Mesothelial cell of epicardium (in vitro differentiated cells): ENCODE measurements at regions not wholly inside any gene's neighbourhood (a gene's known extent, or its start where the extent isn't known, plus 50 kb on each side); places are given as distances from the start of the nearest gene placed in this dataset.

Source experiments
- DNase-seq, 2 experiments: peaks; one replicate each; pipeline ENCODE4 v3.0.0; 2021; ENCODE audit warnings: low spot score in 2 of 2; ENCODE audit not compliant: unreplicated experiment in 2 of 2
- H3K27ac Mint-ChIP-seq: 2 replicates; pipeline ENCODE4 v1.8.0; 2021; ENCODE audit warnings: mixed read lengths
- H3K27me3 Mint-ChIP-seq: 2 replicates; pipeline ENCODE4 v1.8.0; 2021; ENCODE audit warnings: low read depth, mixed read lengths
- H3K36me3 Mint-ChIP-seq: 2 replicates; pipeline ENCODE4 v1.8.0; 2021; ENCODE audit warnings: mixed read lengths
- H3K4me1 Mint-ChIP-seq: 2 replicates; pipeline ENCODE4 v1.8.0; 2021; ENCODE audit warnings: mixed read lengths
- H3K4me3 Mint-ChIP-seq: 2 replicates; pipeline ENCODE4 v1.8.0; 2021; ENCODE audit warnings: mild to moderate bottlenecking, moderate library complexity, mixed read lengths
- H3K9me3 Mint-ChIP-seq: 2 replicates; pipeline ENCODE4 v1.8.0; 2021; ENCODE audit warnings: mixed read lengths
- TF ChIP-seq, protein P1 (sequence below): fragments of 200-600 bp; sonication (generic); IDR thresholded peaks from one replicate; pipeline ENCODE4 v1.5.0; 2021; ENCODE audit warnings: antibody characterized with exemption; ENCODE audit not compliant: unreplicated experiment

DNA sequence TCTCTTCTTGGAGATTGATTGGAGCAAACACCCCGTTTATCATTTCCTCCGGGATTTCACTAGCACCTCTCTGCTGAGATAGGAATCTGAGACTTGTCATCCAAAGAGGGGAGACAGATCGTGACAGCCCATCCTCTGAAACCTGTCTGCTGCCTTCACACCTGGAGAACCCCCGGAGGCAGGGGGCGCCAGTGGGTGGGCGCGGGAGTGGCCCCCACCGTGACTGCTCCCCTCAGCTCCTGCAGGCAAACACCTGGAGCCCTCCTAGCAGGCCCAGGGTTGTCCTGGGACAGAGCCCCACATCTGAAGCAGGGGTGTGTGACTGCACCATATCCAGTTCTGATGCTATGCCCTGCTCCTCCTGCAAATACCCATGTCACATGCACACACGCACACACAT lies 209.5 kb upstream of the POU3F1 start:
- Mint-ChIP-seq H3K27me3 (peaks cover 69% of the 10 kb centered on the region), H3K4me1 (no peaks in the 10 kb centered on the region), H3K27ac (no peak overlapping the region), H3K36me3 (no peaks in the 10 kb centered on the region), H3K9me3 (peaks cover 4% of the 10 kb centered on the region), H3K4me3 (no peak overlapping the region)
- no peak for DNase-seq
- TF ChIP-seq, protein P1, sequence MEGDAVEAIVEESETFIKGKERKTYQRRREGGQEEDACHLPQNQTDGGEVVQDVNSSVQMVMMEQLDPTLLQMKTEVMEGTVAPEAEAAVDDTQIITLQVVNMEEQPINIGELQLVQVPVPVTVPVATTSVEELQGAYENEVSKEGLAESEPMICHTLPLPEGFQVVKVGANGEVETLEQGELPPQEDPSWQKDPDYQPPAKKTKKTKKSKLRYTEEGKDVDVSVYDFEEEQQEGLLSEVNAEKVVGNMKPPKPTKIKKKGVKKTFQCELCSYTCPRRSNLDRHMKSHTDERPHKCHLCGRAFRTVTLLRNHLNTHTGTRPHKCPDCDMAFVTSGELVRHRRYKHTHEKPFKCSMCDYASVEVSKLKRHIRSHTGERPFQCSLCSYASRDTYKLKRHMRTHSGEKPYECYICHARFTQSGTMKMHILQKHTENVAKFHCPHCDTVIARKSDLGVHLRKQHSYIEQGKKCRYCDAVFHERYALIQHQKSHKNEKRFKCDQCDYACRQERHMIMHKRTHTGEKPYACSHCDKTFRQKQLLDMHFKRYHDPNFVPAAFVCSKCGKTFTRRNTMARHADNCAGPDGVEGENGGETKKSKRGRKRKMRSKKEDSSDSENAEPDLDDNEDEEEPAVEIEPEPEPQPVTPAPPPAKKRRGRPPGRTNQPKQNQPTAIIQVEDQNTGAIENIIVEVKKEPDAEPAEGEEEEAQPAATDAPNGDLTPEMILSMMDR, result no peak

DNA sequence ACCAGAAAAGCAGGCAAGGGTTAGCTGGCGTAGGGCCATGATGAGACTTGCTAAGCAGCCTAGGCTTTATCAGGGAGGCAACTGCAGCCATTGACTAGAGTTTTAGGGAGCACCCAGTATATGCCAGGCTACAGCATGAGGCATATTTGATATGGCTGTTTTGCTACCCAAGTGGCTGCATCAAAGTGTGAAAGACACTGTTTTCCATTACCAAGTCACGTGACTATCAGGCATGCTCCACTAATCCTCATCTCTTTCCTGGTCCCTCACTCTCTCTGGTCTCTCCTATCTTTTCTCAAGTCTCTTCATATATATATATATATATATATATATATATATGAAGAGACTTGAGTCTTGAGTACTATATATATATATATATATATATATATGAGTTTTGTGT lies 206.7 kb upstream of the POU3F1 start:
- H3K36me3 Mint-ChIP-seq, result no peaks in the 10 kb centered on the region
- TF ChIP-seq, protein P1, result no peak
- H3K27ac Mint-ChIP-seq, result no peak overlapping the region
- H3K9me3 Mint-ChIP-seq, result peaks cover 4% of the 10 kb centered on the region
- DNase-seq, result no peak
- H3K4me1 Mint-ChIP-seq, result no peaks in the 10 kb centered on the region
- H3K27me3 Mint-ChIP-seq, result peaks cover 75% of the 10 kb centered on the region
- no peak overlapping the region for H3K4me3 Mint-ChIP-seq

DNA sequence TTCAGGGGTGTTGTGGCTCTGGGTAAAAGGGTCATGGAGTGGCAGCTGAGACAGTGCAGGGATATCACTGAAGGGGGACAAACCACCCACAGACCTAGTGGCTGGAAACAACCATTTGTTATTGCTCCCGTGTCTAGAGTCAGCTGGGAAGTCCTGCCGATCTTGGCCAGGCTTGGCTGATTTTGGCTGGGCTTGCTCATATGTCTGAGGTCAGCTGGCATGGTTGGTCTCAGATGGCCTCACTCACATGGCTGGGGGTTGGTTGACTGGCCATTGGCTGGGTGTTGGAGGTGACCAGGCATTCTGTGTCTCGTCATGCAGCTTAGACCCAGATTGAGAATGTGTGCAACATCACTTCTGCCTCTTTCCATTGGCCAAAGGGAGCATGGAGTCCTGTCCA lies 203.8 kb upstream of the POU3F1 start:
- Mint-ChIP-seq H3K4me1 (peaks cover 6% of the 10 kb centered on the region), H3K4me3 (no peak overlapping the region), H3K27ac (no peak overlapping the region), H3K9me3 (peaks cover 4% of the 10 kb centered on the region), H3K27me3 (peaks cover 70% of the 10 kb centered on the region), H3K36me3 (no peaks in the 10 kb centered on the region)
- TF ChIP-seq, protein P1, result no peak
- DNase-seq, result no peak

DNA sequence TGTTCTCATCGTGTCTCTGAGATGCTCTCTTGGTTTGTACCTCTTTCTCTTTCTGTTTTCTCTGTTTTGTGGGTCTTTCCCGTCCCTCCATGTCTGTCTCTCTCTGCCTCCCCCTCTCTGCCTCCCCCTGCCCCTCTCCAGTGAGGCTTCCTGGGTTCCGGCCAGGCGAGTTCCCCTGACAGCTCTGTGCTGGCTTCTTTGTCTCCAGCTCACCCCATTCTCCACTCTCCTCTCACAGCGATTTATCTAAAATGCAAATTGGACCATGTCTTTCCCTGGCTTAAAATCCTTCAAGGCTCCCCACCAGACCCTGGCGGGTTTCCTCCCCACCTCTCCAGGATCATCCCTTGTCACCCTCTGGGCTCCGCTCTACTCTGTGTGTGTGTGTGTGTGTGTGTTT lies 202.4 kb upstream of the POU3F1 start:
- H3K27me3 Mint-ChIP-seq, result peaks cover 66% of the 10 kb centered on the region
- peaks cover 2% of the 10 kb centered on the region for H3K9me3 Mint-ChIP-seq
- TF ChIP-seq, protein P1, result no peak
- H3K36me3 Mint-ChIP-seq, result no peaks in the 10 kb centered on the region
- peaks cover 6% of the 10 kb centered on the region for H3K4me1 Mint-ChIP-seq
- no peak for DNase-seq
- H3K27ac Mint-ChIP-seq, result no peak overlapping the region
- no peak overlapping the region for H3K4me3 Mint-ChIP-seq

DNA sequence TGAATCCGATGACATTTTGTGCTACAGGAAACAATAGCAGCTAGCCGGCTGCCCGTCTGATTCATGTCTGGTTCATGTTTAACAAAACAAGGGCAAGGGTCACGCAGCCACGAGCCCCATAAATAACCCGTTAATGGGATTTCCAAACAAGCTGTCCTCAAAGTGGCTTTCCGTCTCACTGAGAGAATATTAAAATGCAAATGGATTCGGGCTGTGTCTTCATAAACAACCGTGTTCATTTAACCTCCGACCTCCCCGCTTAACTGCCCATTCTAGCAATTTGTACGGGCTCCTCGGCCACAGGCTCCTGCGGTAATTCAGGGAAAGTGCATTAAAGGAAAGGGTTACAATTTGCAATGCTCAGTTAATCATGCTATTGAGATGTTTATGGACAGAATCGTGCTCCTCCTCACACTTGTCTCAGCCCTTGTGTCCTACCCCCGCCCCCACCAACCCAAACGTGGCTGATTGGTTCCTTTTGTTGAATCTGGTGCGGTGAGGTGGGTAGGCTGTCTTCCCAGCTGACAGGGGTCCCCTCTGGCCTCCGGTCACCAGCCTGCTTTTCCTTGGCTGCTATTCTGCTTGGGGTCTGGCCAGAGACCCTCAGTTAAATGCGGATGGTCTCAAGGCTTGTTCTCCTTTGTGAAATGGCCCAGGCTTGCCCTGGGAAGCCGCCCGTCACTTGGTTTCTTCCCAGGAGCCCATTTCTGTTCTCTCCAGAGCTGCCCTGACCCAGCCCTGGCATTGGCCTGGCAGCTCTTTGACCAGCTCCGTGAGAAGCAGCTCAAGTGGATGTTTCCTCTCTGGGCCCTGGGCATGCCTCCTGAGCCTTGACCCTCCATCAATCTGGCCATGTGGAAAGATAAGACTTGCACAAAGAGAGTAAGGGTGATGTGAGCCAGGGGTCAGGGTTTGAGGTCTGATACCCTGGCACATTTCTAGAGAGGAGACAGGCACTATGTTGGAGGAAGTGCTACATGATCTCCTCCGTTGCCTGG lies 200.7 kb upstream of the POU3F1 start:
- Mint-ChIP-seq H3K4me3 (no peak overlapping the region), H3K9me3 (no peaks in the 10 kb centered on the region), H3K27me3 (peaks cover 56% of the 10 kb centered on the region), H3K27ac (no peak overlapping the region), H3K4me1 (peaks cover 6% of the 10 kb centered on the region), H3K36me3 (no peaks in the 10 kb centered on the region)
- no peak for DNase-seq
- TF ChIP-seq, protein P1, result no peak
